ENCODE measurements at regions not wholly inside any gene's neighbourhood (a gene's known extent, or its start where the extent isn't known, plus 50 kb on each side); places are given as distances from the start of the nearest gene placed in this dataset.

GRCh38 chr12:104399740-104400612 lies 56.8 kb upstream of the CHST11 start:
- POLR2A ChIA-PET (ENCODE audit: low non-redundant PET): no interaction called here
- CTCF ChIA-PET: interaction anchor here (0.7 to 1.1 kb wide), 2 partner anchors 18 to 31 kb away, joined by 3 to 4 read pairs; no protein-coding TSS in a partner anchor
- no peak for TF ChIP-seq CTCF (conservative IDR thresholded peaks at IDR 0.05; ENCODE audit: low read depth)
- no peak for DNase-seq (ENCODE audit: low spot score)
- H3K27ac ChIP-seq: no peak overlapping the region

GRCh38 chr12:104402630-104403029 lies 54.1 kb upstream of the CHST11 start:
- no peak overlapping the region for H3K27ac ChIP-seq
- ChIA-PET CTCF (no interaction called here), POLR2A (ENCODE audit: low non-redundant PET) (no interaction called here)
- DNase-seq (ENCODE audit: low spot score): no peak
- TF ChIP-seq CTCF (conservative IDR thresholded peaks at IDR 0.05; ENCODE audit: low read depth): no peak

GRCh38 chr12:104404781-104405180 lies 52.0 kb upstream of the CHST11 start:
- no peak for DNase-seq (ENCODE audit: low spot score)
- no peak for TF ChIP-seq CTCF (conservative IDR thresholded peaks at IDR 0.05; ENCODE audit: low read depth)
- H3K27ac ChIP-seq: no peak overlapping the region
- CTCF ChIA-PET: no interaction called here
- POLR2A ChIA-PET (ENCODE audit: low non-redundant PET): no interaction called here

GRCh38 chr12:104406164-104406563 lies 50.6 kb upstream of the CHST11 start:
- no peak for TF ChIP-seq CTCF (conservative IDR thresholded peaks at IDR 0.05; ENCODE audit: low read depth)
- CTCF ChIA-PET: no interaction called here

More at GRCh38 chr12:104406164-104406563, 50.6 kb upstream of the CHST11 start:
- H3K27ac ChIP-seq: no peak overlapping the region
- no peak for DNase-seq (ENCODE audit: low spot score)
- POLR2A ChIA-PET (ENCODE audit: low non-redundant PET): no interaction called here
